ENCODE measurements at regions not wholly inside any gene's neighbourhood (a gene's known extent, or its start where the extent isn't known, plus 50 kb on each side); places are given as distances from the start of the nearest gene placed in this dataset.

DNA sequence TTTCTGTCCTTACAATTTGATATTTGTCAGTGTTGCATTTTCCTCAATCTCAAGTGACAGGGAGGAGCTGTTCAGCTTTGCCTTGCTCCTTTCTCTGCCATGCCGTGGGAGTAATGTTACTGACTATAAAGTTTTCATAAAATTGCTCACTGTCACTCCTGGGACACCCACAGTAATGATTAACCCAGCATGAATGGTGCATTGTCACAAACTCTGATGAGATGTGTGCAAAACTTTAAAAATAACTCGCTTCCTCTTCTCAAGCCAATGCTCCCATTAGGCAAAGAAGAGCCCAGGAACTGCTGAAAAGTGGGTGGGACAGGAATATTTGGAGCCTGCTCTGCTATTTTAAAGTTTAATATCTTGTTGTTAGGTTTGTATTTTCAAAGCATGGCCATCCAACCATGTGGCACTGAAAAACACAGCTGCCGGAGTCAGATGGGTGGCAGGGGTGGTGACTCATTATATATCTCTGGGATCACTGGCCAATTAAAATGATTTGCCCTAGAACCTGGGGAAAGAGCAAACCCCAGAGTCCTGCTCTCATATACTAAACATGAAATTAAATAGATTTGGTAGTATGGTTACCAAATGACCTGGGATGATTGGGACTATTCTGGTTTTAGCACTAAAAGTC lies 260.1 kb downstream of the BTBD3 start (continued):
- no peak for TF ChIP-seq KLF1 (tag by site-specific recombination; IDR thresholded peaks at IDR 0.05)
- no peak for TF ChIP-seq REPIN1 (tag by site-specific recombination; IDR thresholded peaks at IDR 0.05; ENCODE audit: low read depth)
- TF ChIP-seq ZNF211 (tag by site-specific recombination; IDR thresholded peaks at IDR 0.05; ENCODE audit: low read depth) = no peak
- TF ChIP-seq ZNF510 (tag by site-specific recombination; IDR thresholded peaks at IDR 0.05; ENCODE audit: insufficient replicate concordance) = no peak
- TF ChIP-seq ZNF391 (tag by site-specific recombination; IDR thresholded peaks at IDR 0.05; ENCODE audit: borderline replicate concordance, low read depth) = no peak
- TF ChIP-seq BCL6B (tag by site-specific recombination; IDR thresholded peaks at IDR 0.05) = no peak

DNA sequence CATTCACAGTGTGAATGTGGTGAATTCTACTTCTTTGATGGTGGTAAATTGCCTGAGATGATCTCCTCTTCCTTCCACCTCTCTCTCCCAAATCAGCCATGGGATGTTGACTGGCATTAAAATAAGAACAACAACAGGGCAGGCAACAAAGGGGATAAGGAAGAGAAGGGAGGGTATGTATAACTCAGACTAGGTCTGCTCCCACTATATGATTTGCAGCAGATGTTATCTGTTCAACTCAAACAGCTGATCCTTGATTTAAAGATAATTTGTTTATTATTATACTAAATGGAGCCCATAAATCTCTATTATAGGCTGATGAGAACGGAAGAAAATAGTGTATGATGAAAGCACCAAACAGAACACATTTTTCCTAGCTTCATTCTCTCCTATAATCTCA lies 262.0 kb downstream of the BTBD3 start:
- CTCF ChIA-PET = no interaction called here

DNA sequence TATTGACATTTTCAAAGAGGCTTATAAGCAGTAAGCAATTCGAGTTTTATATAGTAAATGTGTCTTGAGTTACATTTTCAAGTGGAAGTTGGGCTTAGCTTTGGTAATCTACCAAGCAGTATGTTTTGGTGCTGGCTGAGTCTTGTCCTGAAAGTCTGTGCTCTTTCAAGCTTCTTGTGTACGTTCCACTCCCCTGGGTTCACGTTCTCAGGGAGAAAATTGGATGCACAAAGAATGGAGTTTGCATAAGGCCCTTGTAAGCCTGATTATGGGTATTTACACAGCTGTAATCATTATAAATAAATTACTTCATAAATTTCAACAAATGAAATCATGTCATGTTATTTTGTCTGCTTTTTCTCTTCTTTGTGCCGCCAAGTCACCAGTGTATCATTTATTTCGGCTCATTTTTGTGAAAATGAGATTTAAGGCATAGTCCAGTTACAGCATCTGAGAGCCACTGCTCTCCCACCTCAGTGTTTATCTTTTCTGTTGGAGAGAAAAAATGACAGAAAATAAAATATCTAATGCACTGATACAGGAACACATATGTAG lies 262.5 kb downstream of the BTBD3 start:
- no peaks in the 10 kb centered on the region for H3K9me3 ChIP-seq (ENCODE audit: control insufficient read depth, insufficient read depth, low read depth, low read length)
- no peaks in the 10 kb centered on the region for H3K36me3 ChIP-seq (ENCODE audit: control insufficient read depth in 2 of 2, insufficient read depth in 1 of 2, low read length in 2 of 2)
- H3K4me1 ChIP-seq (ENCODE audit: control insufficient read depth, insufficient read depth, low read length) = peaks cover 2% of the 10 kb centered on the region; the same call in 1 of the 2 replicates
- CTCF ChIA-PET = no interaction called here
- no peak overlapping the region for H3K27ac ChIP-seq (ENCODE audit: extremely low read depth, low read depth, low read length)
- H3K4me3 ChIP-seq (ENCODE audit: low read depth, low read length) = no peak overlapping the region
- POLR2A ChIA-PET = no interaction called here
- TF ChIP-seq ZNF76 (tag by site-specific recombination; IDR thresholded peaks at IDR 0.05; ENCODE audit: borderline replicate concordance, low read depth) (no peak), BCL11A (tag by site-specific recombination; IDR thresholded peaks at IDR 0.05; ENCODE audit: low read depth) (no peak), ZNF239 (tag by site-specific recombination; IDR thresholded peaks at IDR 0.05) (no peak), ZNF280D (tag by site-specific recombination; IDR thresholded peaks at IDR 0.05) (no peak), ZNF677 (tag by site-specific recombination; IDR thresholded peaks at IDR 0.05) (no peak)
- TF ChIP-seq, protein P1, sequence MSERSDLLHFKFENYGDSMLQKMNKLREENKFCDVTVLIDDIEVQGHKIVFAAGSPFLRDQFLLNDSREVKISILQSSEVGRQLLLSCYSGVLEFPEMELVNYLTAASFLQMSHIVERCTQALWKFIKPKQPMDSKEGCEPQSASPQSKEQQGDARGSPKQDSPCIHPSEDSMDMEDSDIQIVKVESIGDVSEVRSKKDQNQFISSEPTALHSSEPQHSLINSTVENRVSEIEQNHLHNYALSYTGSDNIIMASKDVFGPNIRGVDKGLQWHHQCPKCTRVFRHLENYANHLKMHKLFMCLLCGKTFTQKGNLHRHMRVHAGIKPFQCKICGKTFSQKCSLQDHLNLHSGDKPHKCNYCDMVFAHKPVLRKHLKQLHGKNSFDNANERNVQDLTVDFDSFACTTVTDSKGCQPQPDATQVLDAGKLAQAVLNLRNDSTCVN (tag by site-specific recombination; optimal IDR thresholded peaks at IDR 0.05) = no peak

More for the DNA sequence above, 262.0 kb downstream of the BTBD3 start:
- Histone ChIP-seq H3K4me3 (ENCODE audit: low read depth, low read length) (no peak overlapping the region), H3K27ac (ENCODE audit: extremely low read depth, low read depth, low read length) (no peak overlapping the region), H3K36me3 (ENCODE audit: control insufficient read depth in 2 of 2, insufficient read depth in 1 of 2, low read length in 2 of 2) (no peaks in the 10 kb centered on the region), H3K9me3 (ENCODE audit: control insufficient read depth, insufficient read depth, low read depth, low read length) (no peaks in the 10 kb centered on the region), H3K4me1 (ENCODE audit: control insufficient read depth, insufficient read depth, low read length) (peaks cover 2% of the 10 kb centered on the region; the same call in 1 of the 2 replicates)
- POLR2A ChIA-PET = no interaction called here
- TF ChIP-seq ZNF654 (tag by site-specific recombination; IDR thresholded peaks at IDR 0.05; ENCODE audit: low read depth) (no peak), ZFP41 (tag by site-specific recombination; IDR thresholded peaks at IDR 0.05; ENCODE audit: borderline replicate concordance) (no peak), ZNF610 (tag by site-specific recombination; IDR thresholded peaks at IDR 0.05; ENCODE audit: borderline replicate concordance) (no peak), PBX3 (CRISPR knock-in tag; IDR thresholded peaks at IDR 0.05) (no peak), ZNF837 (tag by site-specific recombination; IDR thresholded peaks at IDR 0.05) (no peak), ZNF660 (tag by site-specific recombination; IDR thresholded peaks at IDR 0.05) (no peak)
- TF ChIP-seq, protein P2, sequence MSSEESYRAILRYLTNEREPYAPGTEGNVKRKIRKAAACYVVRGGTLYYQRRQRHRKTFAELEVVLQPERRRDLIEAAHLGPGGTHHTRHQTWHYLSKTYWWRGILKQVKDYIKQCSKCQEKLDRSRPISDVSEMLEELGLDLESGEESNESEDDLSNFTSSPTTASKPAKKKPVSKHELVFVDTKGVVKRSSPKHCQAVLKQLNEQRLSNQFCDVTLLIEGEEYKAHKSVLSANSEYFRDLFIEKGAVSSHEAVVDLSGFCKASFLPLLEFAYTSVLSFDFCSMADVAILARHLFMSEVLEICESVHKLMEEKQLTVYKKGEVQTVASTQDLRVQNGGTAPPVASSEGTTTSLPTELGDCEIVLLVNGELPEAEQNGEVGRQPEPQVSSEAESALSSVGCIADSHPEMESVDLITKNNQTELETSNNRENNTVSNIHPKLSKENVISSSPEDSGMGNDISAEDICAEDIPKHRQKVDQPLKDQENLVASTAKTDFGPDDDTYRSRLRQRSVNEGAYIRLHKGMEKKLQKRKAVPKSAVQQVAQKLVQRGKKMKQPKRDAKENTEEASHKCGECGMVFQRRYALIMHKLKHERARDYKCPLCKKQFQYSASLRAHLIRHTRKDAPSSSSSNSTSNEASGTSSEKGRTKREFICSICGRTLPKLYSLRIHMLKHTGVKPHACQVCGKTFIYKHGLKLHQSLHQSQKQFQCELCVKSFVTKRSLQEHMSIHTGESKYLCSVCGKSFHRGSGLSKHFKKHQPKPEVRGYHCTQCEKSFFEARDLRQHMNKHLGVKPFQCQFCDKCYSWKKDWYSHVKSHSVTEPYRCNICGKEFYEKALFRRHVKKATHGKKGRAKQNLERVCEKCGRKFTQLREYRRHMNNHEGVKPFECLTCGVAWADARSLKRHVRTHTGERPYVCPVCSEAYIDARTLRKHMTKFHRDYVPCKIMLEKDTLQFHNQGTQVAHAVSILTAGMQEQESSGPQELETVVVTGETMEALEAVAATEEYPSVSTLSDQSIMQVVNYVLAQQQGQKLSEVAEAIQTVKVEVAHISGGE (tag by site-specific recombination; conservative IDR thresholded peaks at IDR 0.05; ENCODE audit: low read depth) = no peak
- TF ChIP-seq, protein P3, sequence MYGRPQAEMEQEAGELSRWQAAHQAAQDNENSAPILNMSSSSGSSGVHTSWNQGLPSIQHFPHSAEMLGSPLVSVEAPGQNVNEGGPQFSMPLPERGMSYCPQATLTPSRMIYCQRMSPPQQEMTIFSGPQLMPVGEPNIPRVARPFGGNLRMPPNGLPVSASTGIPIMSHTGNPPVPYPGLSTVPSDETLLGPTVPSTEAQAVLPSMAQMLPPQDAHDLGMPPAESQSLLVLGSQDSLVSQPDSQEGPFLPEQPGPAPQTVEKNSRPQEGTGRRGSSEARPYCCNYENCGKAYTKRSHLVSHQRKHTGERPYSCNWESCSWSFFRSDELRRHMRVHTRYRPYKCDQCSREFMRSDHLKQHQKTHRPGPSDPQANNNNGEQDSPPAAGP (tag by site-specific recombination; IDR thresholded peaks at IDR 0.05) = no peak
